ENCODE measurements at regions not wholly inside any gene's neighbourhood (a gene's known extent, or its start where the extent isn't known, plus 50 kb on each side); places are given as distances from the start of the nearest gene placed in this dataset.
A peak's percentile ranks its signal among the peaks of the same experiment; 100 is the strongest.

DNA sequence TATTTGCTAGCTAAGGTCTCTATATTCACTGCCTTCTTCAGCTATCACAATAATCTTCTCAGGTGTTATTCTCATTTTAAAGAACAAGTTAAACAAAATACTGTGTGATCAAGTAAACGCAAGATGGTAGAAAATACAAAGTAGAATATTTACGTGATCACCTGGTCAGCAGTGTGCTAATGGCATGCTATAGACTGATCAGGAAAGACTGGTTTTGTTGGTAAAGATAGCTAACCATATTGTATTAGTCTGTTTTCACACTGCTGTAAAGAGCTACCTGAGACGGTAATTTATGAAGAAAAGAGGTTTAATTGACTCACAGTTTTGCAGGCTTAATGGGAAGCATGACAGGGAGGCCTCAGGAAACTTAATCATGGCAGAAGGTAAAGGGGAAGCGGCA, 50.4 kb downstream of the ZBTB38 start:
- no peaks in the 10 kb centered on the region for H3K9me3 Mint-ChIP-seq
- no peak overlapping the region for H3K4me3 Mint-ChIP-seq
- no peaks in the 10 kb centered on the region for H3K27me3 Mint-ChIP-seq
- H3K36me3 Mint-ChIP-seq = peaks cover 15% of the 10 kb centered on the region
- H3K27ac Mint-ChIP-seq = no peak overlapping the region
- H3K4me1 Mint-ChIP-seq = peaks cover 62% of the 10 kb centered on the region

DNA sequence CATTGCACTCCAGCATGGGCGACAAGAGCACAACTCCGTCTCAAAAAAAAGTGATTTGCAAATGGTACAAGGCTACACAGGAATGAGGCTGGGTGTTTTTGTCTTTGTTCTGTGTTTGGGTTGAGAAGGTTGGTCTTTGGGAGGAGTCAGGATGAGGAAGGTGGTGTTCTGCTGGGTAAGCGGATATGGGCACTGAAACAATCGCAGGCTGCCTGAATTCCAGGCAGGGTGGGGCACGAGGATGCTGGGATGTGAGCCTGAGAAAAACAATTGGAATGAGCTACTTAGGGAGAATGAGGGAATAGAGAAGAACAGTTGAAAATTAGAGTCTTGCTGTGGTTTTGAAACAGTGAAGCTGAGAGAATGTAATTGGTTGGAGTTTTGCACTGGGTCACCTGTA, 51.6 kb downstream of the ZBTB38 start:
- H3K4me3 Mint-ChIP-seq = no peak overlapping the region
- H3K4me1 Mint-ChIP-seq = peaks cover 51% of the 10 kb centered on the region
- no peak overlapping the region for H3K27ac Mint-ChIP-seq
- no peaks in the 10 kb centered on the region for H3K9me3 Mint-ChIP-seq
- H3K27me3 Mint-ChIP-seq = no peaks in the 10 kb centered on the region
- H3K36me3 Mint-ChIP-seq = peaks cover 15% of the 10 kb centered on the region

DNA sequence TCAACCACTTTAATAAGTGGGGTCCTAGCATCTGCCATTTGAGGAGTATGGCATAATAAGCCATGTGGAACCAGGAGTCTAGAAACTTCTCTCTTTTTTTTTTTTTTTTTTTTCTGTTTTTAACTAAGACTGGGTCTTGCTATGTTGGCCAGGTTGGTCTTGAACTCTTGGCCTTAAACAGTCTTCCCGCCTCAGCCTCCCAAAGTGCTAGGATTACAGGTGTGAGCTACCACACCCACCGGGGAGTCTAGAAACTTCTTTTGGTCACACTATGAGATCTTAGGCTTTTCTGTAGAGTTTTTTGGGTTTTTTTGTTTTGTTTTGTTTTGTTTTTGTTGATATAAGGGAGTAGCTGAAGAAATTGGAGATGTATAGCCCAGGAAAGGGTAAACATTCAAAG, 52.9 kb downstream of the ZBTB38 start:
- no peak overlapping the region for H3K27ac Mint-ChIP-seq
- no peak overlapping the region for H3K4me3 Mint-ChIP-seq
- peaks cover 15% of the 10 kb centered on the region for H3K36me3 Mint-ChIP-seq
- peaks cover 45% of the 10 kb centered on the region for H3K4me1 Mint-ChIP-seq
- H3K9me3 Mint-ChIP-seq = no peaks in the 10 kb centered on the region
- H3K27me3 Mint-ChIP-seq = no peaks in the 10 kb centered on the region

DNA sequence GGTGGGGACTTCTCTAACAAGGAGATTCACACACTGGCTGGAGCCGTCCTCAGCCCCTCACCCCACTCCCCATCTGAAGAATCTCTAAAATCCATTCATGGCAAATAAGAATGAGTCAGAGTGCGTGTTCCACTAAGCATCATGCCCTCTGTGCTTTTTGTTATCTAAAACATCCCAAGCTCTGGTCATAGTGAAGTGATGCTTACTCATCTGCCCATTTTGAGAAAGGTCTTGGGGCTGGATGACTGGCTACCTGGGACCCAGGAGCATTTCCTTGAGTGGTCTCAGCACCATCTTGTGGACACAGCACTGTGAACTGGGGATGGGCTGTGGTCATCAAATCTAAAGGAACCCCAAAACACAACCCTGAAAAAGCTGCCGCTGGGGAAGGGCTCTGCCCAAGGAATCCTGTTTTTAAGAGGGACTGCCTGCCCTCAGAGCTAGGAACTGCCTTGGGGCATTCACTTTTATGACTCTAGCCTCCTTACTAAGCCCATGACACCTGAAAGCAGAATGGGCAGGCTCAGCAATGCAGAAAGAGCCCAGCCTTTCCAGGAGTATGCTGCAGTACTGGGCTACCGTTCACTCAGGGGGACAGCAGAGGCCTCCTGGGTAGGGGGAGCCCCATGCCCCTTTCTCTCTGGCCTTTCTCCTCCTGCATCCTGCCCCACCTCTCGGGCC, 53.5 kb downstream of the ZBTB38 start:
- peaks cover 15% of the 10 kb centered on the region for H3K36me3 Mint-ChIP-seq
- no peak overlapping the region for H3K4me3 Mint-ChIP-seq
- H3K4me1 Mint-ChIP-seq = peaks cover 43% of the 10 kb centered on the region
- H3K27ac Mint-ChIP-seq = no peak overlapping the region
- no peaks in the 10 kb centered on the region for H3K27me3 Mint-ChIP-seq
- H3K9me3 Mint-ChIP-seq = no peaks in the 10 kb centered on the region

DNA sequence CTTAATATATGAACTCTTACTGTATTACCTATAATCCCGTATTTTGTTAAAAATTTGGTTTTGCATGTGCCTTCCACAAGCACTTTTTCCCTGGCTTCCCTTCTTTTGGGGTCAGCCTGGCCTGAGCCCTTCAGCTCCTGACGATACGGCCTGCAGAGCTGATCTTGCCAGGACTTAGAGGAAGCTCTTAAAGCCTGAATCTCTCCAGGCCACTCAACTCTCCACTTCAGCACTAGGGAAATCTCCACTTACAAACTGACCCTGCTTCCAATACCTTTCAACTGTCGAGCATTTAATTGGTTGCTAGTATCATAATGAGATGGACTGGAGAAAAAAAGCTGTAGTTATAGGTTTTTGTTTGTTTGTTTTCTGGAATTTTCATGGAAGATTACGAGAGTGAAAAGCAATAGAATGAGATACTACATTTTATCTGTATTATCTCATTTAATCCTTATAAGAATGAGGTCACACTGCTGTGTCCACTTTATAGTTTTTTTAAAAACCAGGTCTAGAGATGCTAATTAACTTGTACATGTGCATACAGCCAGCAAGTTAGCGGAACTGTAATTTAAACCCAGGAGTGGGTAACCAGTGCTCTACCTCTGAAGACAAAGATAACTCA, 54.8 kb downstream of the ZBTB38 start:
- Mint-ChIP-seq H3K27ac (no peak overlapping the region), H3K36me3 (peaks cover 11% of the 10 kb centered on the region), H3K4me3 (no peak overlapping the region), H3K27me3 (no peaks in the 10 kb centered on the region), H3K9me3 (no peaks in the 10 kb centered on the region), H3K4me1 (peaks cover 38% of the 10 kb centered on the region)

DNA sequence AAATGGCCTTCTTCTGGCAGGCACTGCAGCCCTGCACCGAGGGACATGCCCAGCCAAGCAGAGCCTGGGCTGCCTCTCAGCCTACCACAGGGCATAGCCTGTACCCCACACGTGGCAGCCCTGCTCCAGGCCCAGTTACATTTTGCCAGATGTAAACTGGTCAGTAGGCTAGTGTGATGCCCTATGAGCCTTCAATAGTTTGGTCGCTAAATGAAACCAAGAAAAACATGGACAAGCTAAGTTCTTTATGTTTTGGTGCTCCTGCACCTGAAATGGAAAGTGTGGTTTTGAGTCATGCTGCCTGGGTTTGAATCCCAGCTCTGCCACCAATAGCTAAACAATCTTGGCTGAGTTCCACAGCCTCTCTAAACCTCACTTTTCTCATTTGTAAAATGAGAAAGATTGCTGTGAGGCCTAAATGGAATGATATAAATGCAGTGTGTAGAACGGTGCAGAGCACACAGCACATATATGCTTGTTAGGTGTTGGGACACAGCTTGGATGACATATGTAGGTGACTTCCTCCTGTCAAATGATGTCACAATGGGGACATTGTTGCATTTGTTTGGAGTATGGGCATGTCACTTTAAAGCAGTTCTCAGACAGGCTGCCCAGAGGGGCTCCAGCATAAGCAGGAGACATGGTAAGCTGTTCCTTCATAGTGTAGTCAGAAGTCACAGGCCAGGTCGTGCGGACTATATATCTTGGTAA, 57.4 kb downstream of the ZBTB38 start:
- Mint-ChIP-seq H3K36me3 (peaks cover 6% of the 10 kb centered on the region), H3K27me3 (no peaks in the 10 kb centered on the region), H3K27ac (no peak overlapping the region), H3K4me1 (peaks cover 31% of the 10 kb centered on the region), H3K4me3 (no peak overlapping the region), H3K9me3 (no peaks in the 10 kb centered on the region)

DNA sequence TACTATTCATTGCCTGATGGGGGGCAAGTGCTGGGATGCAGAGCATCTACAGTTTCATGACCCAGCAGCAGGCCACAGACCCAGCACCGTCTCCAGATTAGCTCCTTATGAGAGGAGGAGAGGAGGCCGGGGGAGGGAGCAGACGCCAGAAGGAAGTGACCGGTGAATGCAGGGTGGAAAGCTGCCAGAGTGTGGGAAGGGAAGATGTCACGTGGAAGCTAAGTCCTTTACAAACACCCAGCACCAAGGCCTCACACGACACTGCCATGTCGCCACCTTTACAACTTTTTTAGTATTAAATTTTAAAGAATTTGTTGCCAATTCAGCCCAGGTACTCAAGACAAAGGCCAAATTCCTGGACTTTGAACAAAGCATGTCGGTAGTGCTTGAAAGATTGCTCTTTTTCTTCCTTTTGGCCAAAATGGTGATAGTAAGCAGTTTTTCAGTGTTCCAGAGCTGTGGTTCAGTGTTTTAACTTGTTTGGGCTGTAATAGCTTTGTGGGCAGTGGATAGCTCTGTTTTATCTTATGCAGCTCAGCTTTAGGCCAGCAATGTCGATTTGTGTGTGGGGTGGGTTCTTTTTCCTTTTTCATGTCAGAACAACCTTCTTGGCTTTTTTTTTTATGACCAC, 58.2 kb downstream of the ZBTB38 start:
- Mint-ChIP-seq H3K27me3 (no peaks in the 10 kb centered on the region), H3K36me3 (peaks cover 5% of the 10 kb centered on the region), H3K4me1 (peaks cover 23% of the 10 kb centered on the region), H3K27ac (no peak overlapping the region), H3K4me3 (no peak overlapping the region), H3K9me3 (no peaks in the 10 kb centered on the region)

DNA sequence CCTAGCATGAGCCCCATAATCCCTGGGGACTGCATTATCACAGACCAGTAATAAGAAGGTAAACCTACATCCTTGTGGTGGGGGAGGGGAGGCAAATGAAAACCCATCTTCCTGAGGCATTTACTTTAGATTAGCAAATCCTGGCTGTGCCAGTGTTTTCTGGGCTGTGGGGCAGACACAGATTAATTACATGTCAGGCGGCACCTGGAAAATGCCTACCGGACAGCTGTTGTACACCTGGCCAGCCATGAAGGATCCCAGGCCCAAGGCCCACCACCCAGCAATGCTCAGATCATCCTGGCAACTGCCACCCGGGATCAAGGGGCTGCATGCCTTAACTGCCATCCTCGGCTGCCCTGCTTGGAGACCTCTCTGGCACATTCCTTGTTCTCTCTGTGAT, 59.1 kb upstream of the RASA2 start:
- Mint-ChIP-seq H3K9me3 (no peaks in the 10 kb centered on the region), H3K4me1 (peaks cover 35% of the 10 kb centered on the region), H3K4me3 (no peak overlapping the region), H3K36me3 (peaks cover 5% of the 10 kb centered on the region), H3K27me3 (no peaks in the 10 kb centered on the region), H3K27ac (no peak overlapping the region)

DNA sequence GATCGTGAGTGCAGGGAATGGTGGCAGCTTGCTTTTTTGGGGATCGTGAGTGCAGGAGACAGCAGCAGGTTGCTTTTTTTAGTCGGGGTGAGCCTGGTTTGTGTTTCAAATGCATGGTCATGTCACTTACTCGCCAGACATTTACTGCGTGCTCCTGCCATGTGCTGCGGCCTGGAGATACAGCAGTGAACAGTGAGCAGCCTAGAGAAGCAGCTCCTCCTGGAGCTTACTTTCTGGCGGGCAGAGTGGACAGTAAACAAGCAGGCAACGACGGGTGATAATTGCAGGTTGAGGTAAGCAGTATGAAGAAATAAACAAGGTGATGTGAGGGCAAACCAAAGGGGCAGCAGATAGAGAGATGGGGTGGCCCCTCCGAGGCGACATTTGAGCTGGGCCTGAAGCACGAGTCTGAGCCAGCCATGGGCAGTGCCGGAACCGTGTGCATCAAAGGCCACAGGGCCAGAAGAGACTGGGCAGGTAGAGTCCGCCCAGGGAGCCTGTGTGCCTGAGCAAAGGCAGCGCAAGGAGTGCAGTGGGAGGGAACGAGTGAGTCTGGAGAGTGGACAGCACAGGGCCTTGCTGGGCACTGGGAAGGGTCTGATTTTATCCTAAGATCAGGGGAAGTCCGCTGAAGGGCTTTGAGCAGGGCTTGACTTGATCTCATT, 57.3 kb upstream of the RASA2 start:
- Mint-ChIP-seq H3K36me3 (peaks cover 3% of the 10 kb centered on the region), H3K4me3 (no peak overlapping the region), H3K27me3 (no peaks in the 10 kb centered on the region), H3K4me1 (peaks cover 36% of the 10 kb centered on the region), H3K27ac (no peak overlapping the region), H3K9me3 (no peaks in the 10 kb centered on the region)

DNA sequence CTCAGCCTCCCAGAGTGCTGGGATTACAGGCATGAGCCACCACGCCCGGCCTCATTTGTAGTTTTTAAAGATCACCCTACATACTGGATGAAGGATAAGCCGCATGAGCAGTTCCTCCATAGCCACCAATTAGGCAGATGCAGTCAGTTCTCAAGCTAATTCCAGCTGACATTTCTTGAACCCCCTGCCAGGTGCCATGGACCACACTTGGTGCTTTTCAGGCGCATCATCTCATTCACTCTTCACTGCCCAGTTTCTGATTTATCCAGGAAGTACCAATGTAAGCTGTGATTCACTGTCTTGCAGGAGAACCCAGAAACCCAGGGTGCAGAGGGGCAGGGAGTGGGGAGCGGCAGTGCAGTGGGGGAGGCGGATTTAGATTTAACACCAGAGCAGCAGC, 56.5 kb upstream of the RASA2 start:
- Mint-ChIP-seq H3K27me3 (no peaks in the 10 kb centered on the region), H3K4me3 (no peak overlapping the region), H3K9me3 (no peaks in the 10 kb centered on the region), H3K36me3 (peaks cover 3% of the 10 kb centered on the region), H3K27ac (no peak overlapping the region), H3K4me1 (peaks cover 32% of the 10 kb centered on the region)

DNA sequence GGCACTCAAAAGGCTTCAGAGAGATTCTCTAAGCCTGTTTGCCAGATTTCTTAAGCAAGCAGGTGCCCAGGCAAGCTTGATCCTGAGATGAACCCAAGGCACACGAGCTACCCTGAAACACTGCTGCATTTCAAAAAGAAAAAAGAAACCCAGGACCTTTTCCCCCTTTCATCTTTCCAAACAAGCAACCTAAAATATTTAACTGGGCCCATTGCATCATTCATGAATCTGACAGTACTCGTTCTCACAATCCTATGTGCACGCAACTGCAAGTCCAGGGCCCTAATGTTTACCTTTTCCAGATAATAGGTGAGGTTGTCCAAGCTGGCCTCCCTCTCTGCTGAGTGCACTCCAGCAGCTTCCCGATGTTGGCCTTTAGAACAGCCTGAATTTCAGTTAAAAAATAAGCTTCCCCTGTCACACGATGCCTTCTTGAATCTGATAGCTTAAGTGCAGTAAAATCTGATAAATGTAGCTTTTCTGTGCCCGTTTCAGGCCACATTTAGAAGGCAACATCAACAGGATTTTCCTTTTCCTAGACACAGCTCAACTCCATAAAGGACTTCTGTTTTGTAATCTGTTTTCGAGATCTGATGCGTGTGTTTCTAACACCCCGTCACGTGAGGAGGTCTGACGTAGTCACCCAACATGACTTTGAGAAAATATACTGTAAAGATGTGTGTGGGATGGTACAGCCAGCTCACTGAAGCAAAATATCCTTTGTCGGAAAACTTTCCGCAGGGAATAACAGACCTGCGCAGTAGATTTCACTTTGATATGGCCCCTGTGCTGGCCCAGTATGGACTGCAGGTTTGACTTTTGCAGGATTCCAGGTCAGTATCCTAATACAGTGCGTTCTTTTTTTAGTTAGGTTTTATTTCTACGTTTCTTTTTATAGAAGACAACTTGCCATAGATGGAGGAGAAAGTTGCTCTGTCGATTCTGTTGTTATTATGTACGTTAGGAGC, 55.1 kb upstream of the RASA2 start:
- no peaks in the 10 kb centered on the region for H3K9me3 Mint-ChIP-seq
- no peak overlapping the region for H3K27ac Mint-ChIP-seq
- peaks cover 3% of the 10 kb centered on the region for H3K36me3 Mint-ChIP-seq
- H3K4me1 Mint-ChIP-seq = peaks cover 33% of the 10 kb centered on the region
- no peaks in the 10 kb centered on the region for H3K27me3 Mint-ChIP-seq
- H3K4me3 Mint-ChIP-seq = no peak overlapping the region

DNA sequence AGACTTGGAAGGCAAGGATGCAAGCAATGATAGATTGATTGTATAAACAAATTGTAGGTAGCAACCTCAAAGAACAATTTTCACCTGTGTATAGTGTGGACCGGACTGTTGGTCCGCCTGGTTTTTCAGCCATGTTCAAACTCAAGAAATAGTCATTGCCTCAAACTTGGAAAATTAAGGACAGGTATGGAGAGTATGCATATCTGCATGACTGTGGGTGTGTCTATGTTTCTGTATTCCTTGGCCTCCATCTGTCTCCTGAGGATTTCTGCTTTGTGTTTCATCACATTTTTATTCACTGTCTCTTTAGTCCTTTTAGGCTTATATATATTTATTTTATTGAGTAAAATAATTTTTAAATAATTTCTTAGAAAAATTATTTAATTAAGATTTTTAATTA, 53.9 kb upstream of the RASA2 start:
- Mint-ChIP-seq H3K4me1 (peaks cover 36% of the 10 kb centered on the region), H3K27me3 (no peaks in the 10 kb centered on the region), H3K9me3 (no peaks in the 10 kb centered on the region), H3K4me3 (no peak overlapping the region), H3K27ac (no peak overlapping the region), H3K36me3 (peaks cover 3% of the 10 kb centered on the region)

DNA sequence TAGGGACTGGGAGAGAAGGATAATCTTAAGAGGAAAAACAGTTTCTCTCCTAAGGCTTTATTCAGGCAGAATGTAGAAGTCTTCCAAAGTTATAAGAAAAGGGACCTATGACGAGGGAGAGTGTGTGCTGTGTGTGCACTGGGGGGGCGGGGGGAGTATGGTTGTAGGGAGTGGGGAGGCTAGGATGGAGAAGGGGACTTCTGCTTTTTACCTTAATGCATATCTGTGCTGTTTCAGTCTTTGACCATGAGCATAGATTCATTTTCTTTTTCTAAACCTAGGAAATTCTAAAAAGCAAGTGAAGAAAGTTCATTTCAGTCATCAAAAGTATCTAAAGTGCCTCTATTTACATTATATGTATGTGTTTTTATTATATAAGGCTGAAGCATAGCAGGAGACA, 52.6 kb upstream of the RASA2 start:
- no peak overlapping the region for H3K4me3 Mint-ChIP-seq
- no peaks in the 10 kb centered on the region for H3K27me3 Mint-ChIP-seq
- H3K4me1 Mint-ChIP-seq = peaks cover 39% of the 10 kb centered on the region
- H3K9me3 Mint-ChIP-seq = no peaks in the 10 kb centered on the region
- H3K36me3 Mint-ChIP-seq = peaks cover 5% of the 10 kb centered on the region
- no peak overlapping the region for H3K27ac Mint-ChIP-seq

DNA sequence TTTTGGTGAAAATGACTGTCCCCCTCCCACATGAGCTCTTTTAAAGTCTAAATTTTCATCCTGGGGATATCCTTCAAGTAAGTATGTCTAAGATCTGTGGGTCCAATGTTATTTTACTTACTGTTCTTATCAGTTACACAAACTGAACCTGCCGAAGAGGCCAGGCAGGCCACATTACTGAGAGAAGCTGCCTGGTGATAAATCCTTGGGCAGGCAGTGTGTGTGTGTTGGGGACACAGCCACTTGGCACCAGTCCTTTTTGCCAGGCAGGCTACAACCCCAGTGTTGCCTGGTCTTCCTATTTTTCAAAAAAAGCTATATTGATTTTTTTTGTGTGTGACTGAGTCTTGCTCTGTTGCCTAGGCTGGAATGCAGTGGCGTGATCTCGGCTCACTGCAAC, 50.6 kb upstream of the RASA2 start:
- peaks cover 50% of the 10 kb centered on the region for H3K4me1 Mint-ChIP-seq
- H3K4me3 Mint-ChIP-seq = no peak overlapping the region
- H3K36me3 Mint-ChIP-seq = peaks cover 2% of the 10 kb centered on the region
- H3K27ac Mint-ChIP-seq = peak overlapping the region; percentile 51
- no peaks in the 10 kb centered on the region for H3K27me3 Mint-ChIP-seq
- no peaks in the 10 kb centered on the region for H3K9me3 Mint-ChIP-seq

All from activated naive CD4-positive, alpha-beta T cell treated with anti-CD3 and anti-CD28 coated beads, Interleukin-2, amount 50 U/mL, for 24 hours (primary cell).